ENCODE measurements at regions not wholly inside any gene's neighbourhood (a gene's known extent, or its start where the extent isn't known, plus 50 kb on each side); places are given as distances from the start of the nearest gene placed in this dataset.

GRCh38 chr2:175620106-175620505, 382.0 kb downstream of the LNPK start:
- Histone ChIP-seq H3K9me3 (no peaks in the 10 kb centered on the region), H3K4me1 (no peaks in the 10 kb centered on the region), H3K27me3 (no peaks in the 10 kb centered on the region), H3K36me3 (no peaks in the 10 kb centered on the region), H3K27ac (no peak overlapping the region), H3K4me3 (no peak overlapping the region)
- TF ChIP-seq CTCF (IDR thresholded peaks at IDR 0.05): no peak
- DNase-seq (ENCODE audit: low spot score): no peak

GRCh38 chr2:175619179-175620045, 382.7 kb downstream of the LNPK start:
- Histone ChIP-seq H3K4me3 (no peak overlapping the region), H3K27ac (no peak overlapping the region), H3K27me3 (no peaks in the 10 kb centered on the region), H3K9me3 (no peaks in the 10 kb centered on the region), H3K36me3 (no peaks in the 10 kb centered on the region), H3K4me1 (no peaks in the 10 kb centered on the region)
- no peak for DNase-seq (ENCODE audit: low spot score)
- TF ChIP-seq CTCF (IDR thresholded peaks at IDR 0.05): no peak

- H3K4me3 ChIP-seq: no peak overlapping the region
- H3K27ac ChIP-seq: no peak overlapping the region
- no peaks in the 10 kb centered on the region for H3K36me3 ChIP-seq
- no peaks in the 10 kb centered on the region for H3K4me1 ChIP-seq
- H3K9me3 ChIP-seq: no peaks in the 10 kb centered on the region
- TF ChIP-seq CTCF (IDR thresholded peaks at IDR 0.05): no peak
- no peak for DNase-seq (ENCODE audit: low spot score)
- H3K27me3 ChIP-seq: no peaks in the 10 kb centered on the region
Observed at GRCh38 chr2:175612280-175612679, 389.8 kb downstream of the LNPK start.

GRCh38 chr2:175606010-175606841, 395.8 kb downstream of the LNPK start:
- H3K36me3 ChIP-seq: no peaks in the 10 kb centered on the region
- H3K27ac ChIP-seq: no peak overlapping the region
- no peak overlapping the region for H3K4me3 ChIP-seq
- H3K27me3 ChIP-seq: no peaks in the 10 kb centered on the region
- TF ChIP-seq CTCF (IDR thresholded peaks at IDR 0.05): no peak
- H3K9me3 ChIP-seq: no peaks in the 10 kb centered on the region
- no peaks in the 10 kb centered on the region for H3K4me1 ChIP-seq
- no peak for DNase-seq (ENCODE audit: low spot score)

GRCh38 chr2:175605640-175606009, 396.4 kb downstream of the LNPK start:
- no peak for TF ChIP-seq CTCF (IDR thresholded peaks at IDR 0.05)
- no peaks in the 10 kb centered on the region for H3K27me3 ChIP-seq
- no peaks in the 10 kb centered on the region for H3K36me3 ChIP-seq
- no peak overlapping the region for H3K27ac ChIP-seq
- H3K9me3 ChIP-seq: no peaks in the 10 kb centered on the region
- H3K4me3 ChIP-seq: no peak overlapping the region
- peaks cover 0 to under 1% of the 10 kb centered on the region in 2 donors for H3K4me1 ChIP-seq
- no peak for DNase-seq (ENCODE audit: low spot score)

Data from right atrium auricular region (tissue), 2 donors.